Kidney capillary endothelial cell (primary cell): ENCODE measurements at regions not wholly inside any gene's neighbourhood (a gene's known extent, or its start where the extent isn't known, plus 50 kb on each side); places are given as distances from the start of the nearest gene placed in this dataset.
A peak's percentile ranks its signal among the peaks of the same experiment; 100 is the strongest.
"Not testable (repeated sequence)": the region's sequence is repeated elsewhere in the genome, so short reads cannot be mapped to it uniquely, and the experiment has no call there.

Experiments used
- DNase-seq: peaks from one replicate; pipeline ENCODE4 v3.0.0-alpha.2; 2018; ENCODE audit warnings: low spot score

GRCh38 chr2:64743739-64744330 lies 90.1 kb upstream of the SERTAD2 start:
- DNase-seq: no peak

GRCh38 chr2:64745562-64745961 lies 91.8 kb upstream of the SERTAD2 start:
- no peak for DNase-seq

- DNase-seq: not testable (repeated sequence)
Observed at GRCh38 chr2:64747690-64748091, 94.0 kb upstream of the SERTAD2 start.

DNA sequence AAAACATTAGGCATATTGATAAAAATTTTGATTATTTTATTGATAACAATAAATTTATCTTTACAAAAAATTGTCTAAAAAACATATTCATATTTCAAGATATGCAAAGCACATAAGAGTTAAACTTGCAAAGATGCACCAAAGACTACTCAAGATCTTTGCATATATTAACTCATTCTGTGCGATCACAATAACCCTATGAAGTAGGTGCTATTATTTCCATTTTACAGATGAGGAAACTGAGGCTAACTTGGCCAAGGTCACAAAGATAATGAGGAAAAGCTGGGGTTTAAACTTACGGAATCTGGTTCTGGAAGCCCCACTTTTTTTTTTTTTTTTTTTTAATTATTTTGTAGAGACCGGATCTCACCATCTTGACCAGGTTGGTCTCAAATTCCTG lies 94.4 kb upstream of the SERTAD2 start:
- no peak for DNase-seq

DNA sequence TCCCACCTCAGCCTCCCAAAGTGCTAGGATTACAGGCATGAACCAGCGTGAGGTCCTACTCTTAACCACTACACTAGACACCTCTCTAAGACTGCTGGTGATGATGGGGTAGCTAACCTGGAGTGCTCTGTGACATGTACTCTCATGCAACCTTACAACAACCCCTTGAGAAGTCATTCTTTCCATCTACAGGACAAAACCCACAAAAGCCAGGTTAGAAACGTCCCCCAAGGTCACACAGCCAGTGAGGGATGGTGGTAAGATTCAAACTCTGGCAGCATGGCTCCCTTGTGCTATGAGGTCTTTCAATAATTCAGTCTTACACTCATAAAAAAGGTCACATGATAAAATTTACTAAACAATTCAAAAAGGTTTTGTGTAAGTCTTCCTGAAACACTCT lies 94.8 kb upstream of the SERTAD2 start:
- DNase-seq: no peak

DNA sequence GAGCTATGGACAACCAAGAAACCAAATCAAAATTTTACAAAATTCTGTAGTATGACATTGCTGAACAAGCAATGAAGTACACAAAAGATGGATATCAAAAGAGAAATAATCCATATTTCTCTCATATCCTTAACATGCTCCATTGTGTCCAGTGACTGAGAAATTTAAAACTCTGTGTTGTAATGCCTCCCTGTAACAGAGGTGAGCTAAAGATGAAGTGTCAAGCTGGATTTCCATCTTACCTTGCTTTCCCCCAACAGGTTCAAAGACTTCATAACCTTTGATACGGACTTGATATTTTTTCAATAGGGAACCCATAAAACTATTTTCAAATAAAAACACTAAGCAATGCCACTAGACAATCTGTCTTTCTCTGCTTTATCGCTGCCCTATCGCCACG lies 95.7 kb upstream of the SERTAD2 start:
- DNase-seq: no peak

DNA sequence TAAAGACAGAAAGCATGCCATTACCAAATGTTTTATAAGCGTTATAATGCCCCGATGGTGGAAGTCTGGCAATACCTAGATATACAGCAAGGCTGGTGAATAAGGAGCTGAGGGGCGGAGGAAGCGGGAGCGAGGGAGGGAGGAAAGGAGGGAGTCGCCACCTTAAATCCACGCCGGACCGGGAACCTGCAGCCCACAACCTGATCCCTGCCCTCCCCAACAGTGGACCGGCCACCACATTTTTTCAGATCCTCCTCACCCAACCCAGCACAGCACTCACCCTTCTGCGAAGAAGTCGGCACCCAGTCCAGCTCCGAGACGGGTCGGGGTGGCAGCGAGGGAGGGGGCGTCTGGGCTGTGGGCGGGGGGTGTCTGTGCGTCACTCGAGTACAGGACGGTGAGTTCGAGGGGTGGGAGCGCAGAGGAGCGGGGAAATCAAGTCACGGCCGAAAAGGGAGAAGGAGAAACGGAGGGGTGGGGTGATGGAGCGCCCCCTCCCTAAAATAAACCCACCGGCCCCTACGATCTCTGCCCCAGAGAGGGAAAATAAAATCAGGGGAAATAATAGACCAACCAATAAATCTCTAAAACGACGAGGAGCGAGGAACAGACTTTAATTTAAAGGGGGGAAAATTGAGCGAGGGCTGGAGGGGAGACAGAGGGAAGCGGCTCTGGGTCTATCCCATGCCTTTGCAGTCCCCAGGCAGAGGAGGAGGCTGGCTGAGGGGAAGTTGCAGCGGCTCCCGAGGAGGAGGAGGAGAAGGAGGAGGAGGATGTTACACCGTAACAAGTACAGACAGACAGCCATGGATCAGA lies 96.5 kb upstream of the SERTAD2 start:
- DNase-seq: no peak

DNA sequence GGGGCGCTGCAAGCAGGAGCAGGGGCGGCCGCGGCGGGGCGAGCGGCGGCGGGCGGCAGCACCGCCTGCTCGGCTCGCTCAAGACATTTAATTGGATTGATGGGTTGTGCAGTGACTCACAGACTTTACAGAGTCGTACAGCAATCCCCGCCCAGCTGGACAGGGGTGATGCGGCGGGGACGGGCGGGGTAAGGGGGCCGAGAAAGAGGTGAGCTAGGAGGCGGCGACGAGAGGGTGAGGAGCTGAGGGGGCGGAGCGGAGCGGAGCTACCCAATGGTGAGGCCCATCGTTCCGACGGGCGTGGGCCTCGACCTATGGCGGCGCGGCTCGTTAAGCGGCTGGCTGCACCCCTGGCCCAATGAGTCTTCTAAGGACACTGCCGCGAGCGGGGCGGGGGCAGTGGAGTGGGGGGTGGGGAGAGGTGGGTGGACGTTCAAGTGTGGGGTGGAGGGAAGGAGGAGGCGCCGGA lies 97.1 kb upstream of the SERTAD2 start:
- DNase-seq: no peak

- peak; percentile 99 for DNase-seq
Observed at GRCh38 chr2:64751286-64752260, 97.9 kb upstream of the SERTAD2 start.

DNA sequence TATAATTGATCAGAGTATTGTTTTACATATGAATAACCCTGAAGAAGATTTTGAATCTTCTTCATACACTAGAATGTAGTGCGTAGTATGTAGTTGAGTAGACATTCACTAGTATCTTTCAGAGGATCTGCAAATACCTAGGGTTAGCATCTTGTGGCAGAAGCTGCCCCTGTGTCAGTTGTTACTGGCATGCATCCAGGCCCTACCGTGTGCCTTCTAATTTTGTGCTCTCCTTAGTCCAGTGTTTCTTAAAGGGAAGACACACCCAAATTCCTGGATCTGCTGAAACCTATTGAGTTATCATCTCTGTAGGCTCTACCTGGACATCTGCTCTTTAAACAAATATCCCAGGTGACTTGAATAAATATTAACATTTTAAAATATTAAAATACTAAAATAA lies 99.7 kb upstream of the SERTAD2 start:
- DNase-seq: no peak

DNA sequence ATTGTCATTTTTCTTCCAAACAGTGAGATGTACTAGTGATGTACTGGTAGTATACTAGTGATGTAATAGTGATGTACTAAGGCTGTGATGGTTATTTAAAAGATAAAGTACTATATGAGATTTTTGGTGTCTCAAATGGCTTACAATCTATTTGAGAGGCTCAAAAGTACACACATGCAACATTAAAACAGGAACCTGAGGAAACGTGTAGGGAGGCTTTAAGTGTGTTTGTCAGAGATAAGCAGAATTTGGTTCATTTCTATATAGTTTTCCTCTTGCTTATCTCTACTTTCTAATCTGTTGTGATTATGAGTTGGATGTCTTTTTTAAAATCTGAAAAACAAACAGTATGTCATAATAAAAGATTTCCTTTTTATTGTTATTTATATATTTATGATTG lies 100.9 kb upstream of the SERTAD2 start:
- no peak for DNase-seq

- no peak for DNase-seq
Observed at GRCh38 chr2:64757126-64757525, 103.4 kb upstream of the SERTAD2 start.

- no peak for DNase-seq
Observed at GRCh38 chr2:64760128-64760527, 106.4 kb upstream of the SERTAD2 start.

- no peak for DNase-seq
Observed at GRCh38 chr2:64762301-64762997, 108.7 kb upstream of the SERTAD2 start.

DNA sequence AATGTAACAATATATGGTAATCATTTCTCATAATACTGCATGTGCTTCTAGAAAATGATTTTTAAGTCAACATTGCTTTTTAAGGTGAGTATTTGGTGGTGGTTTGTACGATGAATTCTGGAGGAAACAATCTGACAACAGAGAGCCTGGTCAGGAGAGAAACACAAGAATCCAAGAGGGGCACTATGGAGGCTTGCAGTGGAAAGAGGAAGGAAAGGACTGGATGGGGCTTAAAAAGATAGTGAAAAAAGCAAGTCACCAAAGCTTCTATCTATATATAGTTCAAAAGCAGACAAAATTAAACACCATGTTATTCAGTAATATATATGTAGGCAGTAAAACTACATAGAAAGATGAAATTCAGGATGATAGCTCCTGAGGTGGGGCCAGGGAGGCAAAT lies 109.4 kb upstream of the SERTAD2 start:
- no peak for DNase-seq

DNA sequence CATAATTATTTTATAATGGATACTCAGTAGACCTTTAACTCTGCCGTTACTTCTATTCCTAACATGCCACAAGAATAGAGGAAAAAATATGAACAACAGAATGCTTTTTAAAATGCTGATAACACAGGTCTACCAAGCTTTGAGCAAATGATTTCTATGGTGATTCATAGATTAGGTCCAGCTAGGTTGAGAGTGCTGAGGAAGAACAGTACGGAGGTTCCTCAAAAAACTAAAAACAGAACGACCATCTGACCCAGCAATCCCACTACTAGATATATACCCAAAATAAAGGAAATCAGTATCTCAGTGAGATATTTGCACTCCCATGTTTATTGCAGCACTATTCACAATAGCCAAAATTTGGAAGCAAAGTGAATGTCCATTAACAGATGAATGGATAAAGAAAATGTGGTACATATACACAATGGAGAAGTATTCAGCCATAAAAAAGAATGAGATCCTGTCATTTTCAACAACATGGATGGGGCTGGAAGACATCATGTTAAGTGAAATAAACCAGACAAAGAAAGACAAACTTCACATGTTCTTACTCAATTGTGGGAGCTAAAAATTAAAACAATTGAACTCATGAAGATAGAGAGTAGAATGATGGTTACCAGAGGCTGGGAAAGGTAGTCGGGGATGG lies 111.6 kb upstream of the SERTAD2 start:
- DNase-seq: no peak

- DNase-seq: peak; percentile 65
Observed at GRCh38 chr2:64766841-64767669, 113.3 kb upstream of the SERTAD2 start.

DNA sequence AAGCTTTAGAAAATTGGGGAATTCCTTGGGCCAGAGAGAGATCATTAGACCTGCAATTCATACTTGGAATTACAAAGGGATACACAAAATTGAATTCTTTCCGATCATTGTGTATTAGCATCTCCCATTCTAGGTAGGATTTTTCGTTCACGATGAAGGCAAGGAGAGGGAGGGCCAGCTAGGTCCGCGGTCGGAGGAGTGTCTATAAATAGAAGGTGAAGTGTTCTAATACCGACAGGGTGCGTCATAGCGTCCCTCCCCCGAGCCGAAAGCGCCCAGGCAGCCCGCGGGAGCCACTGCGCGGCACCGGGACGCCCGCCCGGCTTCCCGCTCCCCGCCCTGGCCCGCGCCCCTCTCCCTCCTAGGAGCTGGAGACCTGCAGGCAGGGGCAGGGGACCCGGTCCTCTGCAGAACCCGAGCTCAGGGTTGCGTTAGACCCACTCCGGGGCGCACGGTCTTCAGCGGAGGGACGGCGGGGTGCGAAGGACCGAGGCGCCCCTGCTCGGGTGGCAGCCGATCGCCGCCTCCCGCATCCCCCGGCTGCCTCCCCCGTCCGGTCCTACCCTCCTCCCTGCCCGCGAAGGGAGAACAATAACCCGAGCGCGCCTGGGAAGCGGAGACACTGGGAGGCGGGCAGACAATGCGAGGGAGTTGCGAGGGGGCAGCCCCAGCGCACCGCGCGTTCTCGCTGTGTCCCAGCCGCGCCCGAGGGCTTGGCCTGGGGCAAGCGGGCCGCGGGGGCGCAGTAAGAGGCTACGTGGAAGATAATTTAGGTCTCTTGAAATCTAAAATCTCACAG lies 114.2 kb upstream of the SERTAD2 start:
- DNase-seq: peak; percentile 94

- no peak for DNase-seq
Observed at GRCh38 chr2:64768491-64769005, 114.8 kb upstream of the SERTAD2 start.
